ENCODE measurements at regions not wholly inside any gene's neighbourhood (a gene's known extent, or its start where the extent isn't known, plus 50 kb on each side); places are given as distances from the start of the nearest gene placed in this dataset.

DNA sequence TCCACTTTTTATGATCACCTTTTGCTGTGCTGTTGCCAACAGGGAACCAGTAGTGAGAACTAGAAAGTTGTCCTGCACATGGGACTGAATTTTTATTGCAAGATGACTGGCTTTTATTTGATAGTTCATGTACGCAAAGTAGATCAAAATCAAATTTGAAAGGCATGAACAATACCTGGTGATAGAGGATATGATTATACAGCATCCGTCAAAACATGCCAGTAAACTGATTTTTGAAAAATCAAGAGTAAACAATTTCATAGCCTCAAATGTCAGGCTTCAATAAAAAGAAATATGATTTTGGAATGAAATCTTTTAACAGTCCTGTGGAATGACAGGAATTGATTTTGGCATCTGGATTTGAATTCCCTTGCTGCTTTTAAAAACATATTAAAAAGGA, 219.6 kb upstream of the LRRN1 start (continued):
- TF ChIP-seq ZNF12 (CRISPR knock-in tag; IDR thresholded peaks at IDR 0.05), result no peak
- TF ChIP-seq, protein P1, sequence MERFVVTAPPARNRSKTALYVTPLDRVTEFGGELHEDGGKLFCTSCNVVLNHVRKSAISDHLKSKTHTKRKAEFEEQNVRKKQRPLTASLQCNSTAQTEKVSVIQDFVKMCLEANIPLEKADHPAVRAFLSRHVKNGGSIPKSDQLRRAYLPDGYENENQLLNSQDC (CRISPR knock-in tag; IDR thresholded peaks at IDR 0.05), result no peak
- no peak for TF ChIP-seq ELF4 (CRISPR knock-in tag; IDR thresholded peaks at IDR 0.05)
- no peak for TF ChIP-seq TCF7 (IDR thresholded peaks at IDR 0.05; ENCODE audit: borderline replicate concordance)
- TF ChIP-seq, protein P2, sequence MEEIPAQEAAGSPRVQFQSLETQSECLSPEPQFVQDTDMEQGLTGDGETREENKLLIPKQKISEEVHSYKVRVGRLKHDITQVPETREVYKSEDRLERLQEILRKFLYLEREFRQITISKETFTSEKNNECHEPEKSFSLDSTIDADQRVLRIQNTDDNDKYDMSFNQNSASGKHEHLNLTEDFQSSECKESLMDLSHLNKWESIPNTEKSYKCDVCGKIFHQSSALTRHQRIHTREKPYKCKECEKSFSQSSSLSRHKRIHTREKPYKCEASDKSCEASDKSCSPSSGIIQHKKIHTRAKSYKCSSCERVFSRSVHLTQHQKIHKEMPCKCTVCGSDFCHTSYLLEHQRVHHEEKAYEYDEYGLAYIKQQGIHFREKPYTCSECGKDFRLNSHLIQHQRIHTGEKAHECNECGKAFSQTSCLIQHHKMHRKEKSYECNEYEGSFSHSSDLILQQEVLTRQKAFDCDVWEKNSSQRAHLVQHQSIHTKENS (CRISPR knock-in tag; IDR thresholded peaks at IDR 0.05), result no peak
- TF ChIP-seq, protein P3, sequence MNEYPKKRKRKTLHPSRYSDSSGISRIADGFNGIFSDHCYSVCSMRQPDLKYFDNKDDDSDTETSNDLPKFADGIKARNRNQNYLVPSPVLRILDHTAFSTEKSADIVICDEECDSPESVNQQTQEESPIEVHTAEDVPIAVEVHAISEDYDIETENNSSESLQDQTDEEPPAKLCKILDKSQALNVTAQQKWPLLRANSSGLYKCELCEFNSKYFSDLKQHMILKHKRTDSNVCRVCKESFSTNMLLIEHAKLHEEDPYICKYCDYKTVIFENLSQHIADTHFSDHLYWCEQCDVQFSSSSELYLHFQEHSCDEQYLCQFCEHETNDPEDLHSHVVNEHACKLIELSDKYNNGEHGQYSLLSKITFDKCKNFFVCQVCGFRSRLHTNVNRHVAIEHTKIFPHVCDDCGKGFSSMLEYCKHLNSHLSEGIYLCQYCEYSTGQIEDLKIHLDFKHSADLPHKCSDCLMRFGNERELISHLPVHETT (CRISPR knock-in tag; conservative IDR thresholded peaks at IDR 0.05 in 1 of 2, IDR thresholded peaks at IDR 0.05 in 1 of 2), result no peak
- TF ChIP-seq LEF1 (IDR thresholded peaks at IDR 0.05), result no peak
- TF ChIP-seq NFXL1 (CRISPR knock-in tag; IDR thresholded peaks at IDR 0.05), result no peak
- TF ChIP-seq U2AF2 (optimal IDR thresholded peaks at IDR 0.05; ENCODE audit: low read depth, low read length), result no peak
- TF ChIP-seq, protein P4, sequence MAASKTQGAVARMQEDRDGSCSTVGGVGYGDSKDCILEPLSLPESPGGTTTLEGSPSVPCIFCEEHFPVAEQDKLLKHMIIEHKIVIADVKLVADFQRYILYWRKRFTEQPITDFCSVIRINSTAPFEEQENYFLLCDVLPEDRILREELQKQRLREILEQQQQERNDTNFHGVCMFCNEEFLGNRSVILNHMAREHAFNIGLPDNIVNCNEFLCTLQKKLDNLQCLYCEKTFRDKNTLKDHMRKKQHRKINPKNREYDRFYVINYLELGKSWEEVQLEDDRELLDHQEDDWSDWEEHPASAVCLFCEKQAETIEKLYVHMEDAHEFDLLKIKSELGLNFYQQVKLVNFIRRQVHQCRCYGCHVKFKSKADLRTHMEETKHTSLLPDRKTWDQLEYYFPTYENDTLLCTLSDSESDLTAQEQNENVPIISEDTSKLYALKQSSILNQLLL (CRISPR knock-in tag; IDR thresholded peaks at IDR 0.05; ENCODE audit: borderline replicate concordance), result no peak
- no peak for TF ChIP-seq ZSCAN32 (CRISPR knock-in tag; IDR thresholded peaks at IDR 0.05)

All from K562 (cell line).